ENCODE measurements at regions not wholly inside any gene's neighbourhood (a gene's known extent, or its start where the extent isn't known, plus 50 kb on each side); places are given as distances from the start of the nearest gene placed in this dataset.

DNA sequence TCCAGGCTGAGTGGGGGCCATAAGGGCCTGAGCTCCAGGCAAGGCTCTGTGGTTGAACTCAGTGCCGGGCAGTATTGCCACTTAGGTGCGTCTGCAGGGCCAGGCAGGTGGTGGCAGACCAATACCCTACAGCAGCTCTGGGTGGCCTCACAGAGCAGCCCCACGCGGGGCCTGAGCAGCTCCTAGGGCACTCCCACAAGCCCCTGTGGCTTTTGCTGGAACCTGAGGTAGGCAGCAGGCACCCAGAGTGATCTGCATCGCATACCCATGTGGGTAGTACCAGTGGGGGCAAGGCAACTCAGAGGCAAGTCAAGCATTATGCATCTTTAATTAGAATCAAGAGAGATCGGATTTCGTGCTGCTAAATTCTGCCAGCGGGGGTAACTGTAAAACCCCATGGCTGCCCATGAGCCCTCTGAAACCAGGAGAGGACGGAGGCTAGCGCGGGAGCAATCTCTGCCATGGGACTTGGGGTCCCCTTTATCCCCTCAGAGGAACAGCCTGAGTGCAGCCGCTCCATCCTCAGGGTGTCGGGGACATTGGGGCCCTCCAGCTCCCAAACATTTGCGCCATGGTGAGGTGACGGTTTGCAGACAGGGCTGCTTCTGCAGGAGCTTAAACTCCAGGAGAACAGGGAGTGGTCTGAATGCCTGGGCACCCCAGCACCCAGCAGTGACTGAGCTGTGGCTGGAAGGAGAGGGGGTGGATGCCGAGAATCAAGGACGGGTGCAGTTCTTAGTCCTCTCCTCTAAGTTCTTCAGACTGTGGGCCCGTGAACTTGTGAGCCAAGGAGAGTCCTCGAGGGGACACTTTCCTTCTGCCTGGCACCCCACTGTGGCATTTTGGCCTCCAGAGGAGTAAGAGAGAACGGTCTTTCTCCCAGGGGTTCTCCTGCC, 62.4 kb upstream of the PCSK6 start:
- DNase-seq (ENCODE audit: low spot score), result no peak

DNA sequence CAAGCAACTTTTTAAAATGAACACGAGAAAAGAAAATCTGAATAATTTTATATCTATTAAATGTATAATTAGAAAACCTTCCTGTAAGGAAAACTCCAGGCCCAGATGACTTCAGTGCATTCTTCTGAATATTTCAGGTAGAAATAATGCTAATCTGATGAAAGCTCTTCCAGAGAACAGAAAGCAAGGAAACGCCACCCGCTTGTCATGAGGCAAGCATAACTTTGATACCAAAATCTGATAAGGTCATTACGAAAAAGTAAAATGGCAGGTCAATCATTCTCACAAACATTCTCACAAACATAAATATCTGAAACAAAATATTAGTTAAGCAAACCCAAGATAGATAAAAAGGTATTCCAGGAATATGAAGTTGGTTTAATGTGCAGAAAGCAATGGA, 60.6 kb upstream of the PCSK6 start:
- DNase-seq (ENCODE audit: low spot score), result no peak

DNA sequence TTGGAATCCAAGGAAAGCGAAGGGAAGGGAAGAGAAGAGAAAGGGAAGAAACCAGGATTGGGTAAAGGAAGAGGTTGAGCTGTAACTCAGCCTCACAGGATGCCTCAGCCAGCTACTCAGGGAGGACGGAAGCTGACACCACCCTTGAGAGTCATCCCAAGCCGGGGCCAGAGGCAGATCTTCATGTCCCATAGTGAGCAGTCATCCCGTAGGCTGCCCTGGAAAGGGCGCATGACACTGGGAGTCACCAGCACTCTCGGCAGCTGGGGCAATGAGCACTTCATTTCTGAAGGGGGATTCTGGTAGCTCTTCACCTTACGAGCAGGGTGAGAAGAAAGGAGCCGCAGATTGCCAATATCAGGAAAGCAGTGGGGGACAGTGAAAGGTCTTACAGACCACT, 60.1 kb upstream of the PCSK6 start:
- DNase-seq (ENCODE audit: low spot score), result no peak

DNA sequence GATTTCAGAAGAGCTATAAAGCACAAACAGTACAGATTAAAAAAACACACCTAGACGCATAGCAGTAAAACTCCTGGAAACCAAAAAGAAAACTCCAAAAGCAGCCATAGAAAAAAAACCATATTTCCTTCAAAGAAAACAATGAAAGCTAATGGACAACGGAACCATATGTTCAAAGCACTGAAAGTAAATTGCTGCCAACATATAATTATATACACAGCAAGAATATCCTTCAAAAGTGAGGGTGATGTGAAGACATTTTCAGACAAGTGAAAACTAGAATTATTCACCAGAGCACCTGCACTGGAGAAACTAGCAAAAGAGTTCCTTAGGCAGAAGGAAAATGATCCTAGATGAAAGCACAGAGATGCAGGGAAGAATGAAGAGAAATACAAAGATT, 58.2 kb upstream of the PCSK6 start:
- DNase-seq (ENCODE audit: low spot score), result no peak

DNA sequence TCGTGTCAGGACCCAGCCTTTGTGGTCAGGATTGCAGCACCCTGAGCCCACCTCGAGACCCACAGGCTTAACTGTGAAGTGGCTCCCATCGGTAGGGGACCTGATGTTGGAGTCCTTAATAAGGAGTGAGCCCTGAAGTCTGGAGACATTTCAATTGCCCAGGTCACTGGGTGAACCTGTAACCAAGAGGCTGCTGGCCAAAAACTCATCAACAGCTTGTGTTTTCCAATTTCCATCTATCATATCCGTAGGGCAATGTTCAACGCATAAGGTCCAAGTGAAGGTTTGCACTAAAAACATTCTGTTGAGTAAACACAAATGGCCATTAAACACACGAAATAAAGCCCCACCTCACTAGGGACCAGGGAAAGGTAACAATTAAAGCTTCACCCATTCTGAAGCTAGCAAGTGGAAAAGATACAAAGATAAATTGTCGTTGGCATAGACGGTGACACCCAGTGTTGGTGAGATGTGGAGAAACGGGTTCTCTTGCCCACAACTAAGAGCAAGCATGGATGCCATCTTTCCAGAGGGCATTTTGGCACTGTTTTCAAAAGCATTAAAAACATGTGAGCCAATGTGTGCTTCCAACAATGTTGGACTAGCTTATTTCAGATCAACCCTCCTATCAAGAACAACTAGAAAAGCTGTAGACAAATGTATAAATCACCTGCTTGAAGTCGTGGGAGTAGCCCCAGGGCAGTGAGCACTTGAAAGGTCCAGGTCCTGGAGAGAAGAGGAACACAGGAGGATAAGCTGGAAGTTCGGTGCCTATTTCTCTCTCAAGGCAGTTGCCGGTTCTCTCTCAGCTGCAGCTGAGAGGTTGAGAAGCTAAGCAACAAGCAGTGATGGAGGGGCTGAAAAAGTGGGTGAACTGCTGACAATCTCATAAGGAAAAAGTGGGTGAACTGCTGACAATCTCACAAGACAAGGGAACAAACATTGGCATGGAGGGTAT, 56.3 kb upstream of the PCSK6 start:
- DNase-seq (ENCODE audit: low spot score), result no peak

DNA sequence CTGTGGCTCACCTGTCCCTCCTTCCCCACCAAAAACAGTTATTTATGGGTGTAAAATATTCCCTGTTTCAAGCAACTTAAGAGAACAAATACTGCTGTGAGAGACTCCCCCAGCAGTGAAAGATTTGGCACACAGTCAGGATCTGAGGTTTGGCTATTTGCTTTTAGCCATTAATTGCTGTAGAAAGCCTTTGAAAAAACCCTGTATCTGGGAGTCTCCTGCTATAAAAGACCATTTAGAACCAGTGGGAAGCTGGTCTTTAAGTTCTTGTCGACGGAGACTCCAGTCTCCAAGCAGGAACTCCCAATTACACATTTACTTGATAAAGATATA, 55.1 kb upstream of the PCSK6 start:
- no peak for DNase-seq (ENCODE audit: low spot score)

DNA sequence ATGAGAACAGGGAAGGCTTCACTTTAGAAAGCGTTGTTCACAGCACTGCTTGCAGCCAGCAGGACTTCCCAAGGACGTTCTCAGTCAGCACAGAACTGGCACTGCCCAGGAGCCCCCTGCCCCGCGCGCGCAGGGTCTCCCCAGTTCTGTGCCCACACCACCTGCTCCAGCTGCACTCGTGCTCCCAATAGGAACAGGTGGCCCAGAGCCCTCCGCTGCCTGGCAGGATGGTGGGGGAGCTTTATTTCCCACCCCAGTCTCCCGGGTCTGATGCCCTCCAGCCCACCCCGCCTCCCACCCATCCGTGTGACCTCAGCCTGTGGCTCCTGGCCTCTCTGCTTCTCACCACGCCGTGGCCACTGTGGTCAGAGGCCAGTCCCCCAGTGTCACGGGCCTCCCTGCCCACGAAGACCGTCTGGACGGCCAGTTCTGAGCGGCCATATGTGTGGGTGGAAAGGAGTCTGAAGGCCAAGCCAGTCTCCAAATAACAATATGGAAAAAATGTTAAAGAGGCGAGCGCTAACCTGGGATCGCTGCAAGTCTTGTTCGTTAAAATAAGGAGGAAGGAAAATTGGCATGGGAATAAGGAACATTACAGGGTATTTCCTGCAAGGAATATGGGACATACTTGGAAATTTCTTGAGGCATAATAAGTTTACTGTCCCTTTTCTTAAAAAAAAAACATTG, 54.6 kb upstream of the PCSK6 start:
- no peak for DNase-seq (ENCODE audit: low spot score)

DNA sequence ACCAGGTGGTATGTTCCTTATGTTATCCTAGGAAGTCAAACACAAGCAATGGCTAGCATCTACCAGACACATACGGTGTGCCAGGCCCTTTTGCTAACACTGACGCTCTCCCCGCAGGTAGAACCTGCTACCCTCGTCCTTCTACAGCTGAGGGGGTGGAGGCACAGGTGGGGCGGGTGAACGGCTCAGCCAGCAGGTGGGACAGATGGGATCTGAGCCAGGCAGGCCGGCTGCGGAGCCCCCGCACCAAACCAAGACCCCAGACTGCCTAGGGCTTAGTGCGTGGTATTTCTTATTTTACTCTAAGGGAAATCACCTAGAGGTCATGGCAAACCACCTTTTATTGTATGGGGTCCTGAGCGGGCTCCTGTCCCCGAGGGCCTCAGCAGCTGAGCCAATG, 53.9 kb upstream of the PCSK6 start:
- DNase-seq (ENCODE audit: low spot score), result no peak

DNA sequence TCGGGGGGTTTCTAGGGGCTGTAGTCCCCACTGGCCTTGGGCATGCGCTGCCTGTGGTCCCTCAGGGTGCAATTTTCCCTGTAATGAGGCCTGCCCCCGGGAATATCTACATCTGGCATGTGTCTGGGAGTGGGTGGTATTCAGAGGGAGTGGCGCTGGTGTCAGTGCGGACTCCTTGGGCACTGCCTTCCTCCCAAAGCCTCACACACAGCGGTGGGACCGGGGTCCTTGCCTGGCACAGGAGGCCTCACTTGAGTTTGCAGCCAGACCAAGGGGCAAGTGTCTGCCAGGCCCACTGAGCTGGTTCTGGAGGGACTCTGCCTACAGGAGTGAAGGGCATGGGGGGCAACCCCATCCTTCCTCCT, 53.5 kb upstream of the PCSK6 start:
- no peak for DNase-seq (ENCODE audit: low spot score)

DNA sequence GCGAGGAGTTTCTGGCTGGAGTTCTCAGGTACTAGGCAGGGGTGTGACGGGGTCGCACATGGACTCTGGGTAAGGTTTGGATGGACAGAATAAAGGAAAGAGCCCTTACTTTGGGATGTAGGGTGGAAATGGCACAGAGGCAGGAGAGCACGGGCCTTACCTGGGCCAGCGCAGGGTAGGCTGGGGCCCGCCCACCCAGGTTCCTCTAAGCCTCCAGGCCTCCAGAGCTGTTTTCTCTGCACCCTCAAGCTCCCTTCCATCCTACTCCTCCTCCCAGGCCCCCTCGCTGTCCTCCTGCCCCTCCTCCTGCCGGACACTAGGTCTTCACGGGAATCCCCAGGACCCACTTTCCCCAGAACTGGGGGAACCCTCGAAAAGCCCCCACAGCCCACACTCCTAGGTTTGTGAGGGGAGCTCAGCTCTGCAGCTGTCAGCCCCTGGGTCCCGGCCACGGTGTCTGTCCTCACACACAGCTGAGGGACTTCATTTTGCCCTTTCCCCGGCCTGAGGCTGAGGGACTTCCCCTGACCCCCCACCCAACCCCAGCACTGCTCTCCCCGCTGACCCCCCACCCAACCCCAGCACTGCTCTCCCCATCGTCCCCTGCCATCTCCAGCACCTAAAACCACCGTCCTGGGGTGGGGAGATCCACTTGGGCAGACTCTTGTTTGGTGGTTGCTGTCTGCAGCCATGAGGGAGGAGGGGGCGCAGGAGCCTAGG, 53.0 kb upstream of the PCSK6 start:
- no peak for DNase-seq (ENCODE audit: low spot score)

DNA sequence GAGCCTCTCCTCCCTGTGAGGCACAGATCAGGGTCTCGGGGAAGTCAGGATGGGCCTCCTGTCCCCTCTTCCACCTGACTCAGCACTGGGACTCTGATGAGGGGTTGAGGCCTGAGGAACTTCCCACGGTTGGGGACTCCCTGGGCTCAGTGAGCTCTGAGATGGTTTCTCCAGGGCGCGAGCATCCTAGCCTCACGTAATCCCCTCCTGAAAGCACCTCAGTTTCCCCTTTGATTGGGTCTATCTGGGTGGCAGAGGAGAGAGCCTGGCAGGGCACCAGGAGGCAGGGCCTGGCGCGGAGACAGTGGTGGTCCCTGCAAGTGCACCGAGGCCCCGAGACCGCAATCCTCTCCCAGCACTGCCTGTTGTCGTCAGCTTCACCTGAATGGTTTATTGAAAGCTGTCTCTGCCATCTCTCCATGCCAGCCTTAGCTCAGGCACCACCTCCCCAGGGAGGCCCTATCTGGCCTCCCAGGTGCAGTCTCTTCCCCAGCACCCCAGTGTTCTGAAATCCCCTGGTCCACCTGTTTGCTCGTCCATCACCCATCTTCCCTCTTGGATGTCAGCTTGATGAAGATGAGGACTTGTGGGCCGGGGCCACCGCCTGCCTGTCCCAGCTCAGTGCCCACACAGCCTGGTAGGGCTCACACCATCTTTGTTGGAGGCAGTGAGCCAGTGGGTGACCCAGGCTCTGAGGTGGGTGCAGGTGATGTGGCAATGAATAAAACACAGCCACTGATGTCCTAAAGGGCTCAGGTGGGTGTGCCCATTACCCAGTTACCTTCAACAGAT, 52.2 kb upstream of the PCSK6 start:
- DNase-seq (ENCODE audit: low spot score), result no peak

DNA sequence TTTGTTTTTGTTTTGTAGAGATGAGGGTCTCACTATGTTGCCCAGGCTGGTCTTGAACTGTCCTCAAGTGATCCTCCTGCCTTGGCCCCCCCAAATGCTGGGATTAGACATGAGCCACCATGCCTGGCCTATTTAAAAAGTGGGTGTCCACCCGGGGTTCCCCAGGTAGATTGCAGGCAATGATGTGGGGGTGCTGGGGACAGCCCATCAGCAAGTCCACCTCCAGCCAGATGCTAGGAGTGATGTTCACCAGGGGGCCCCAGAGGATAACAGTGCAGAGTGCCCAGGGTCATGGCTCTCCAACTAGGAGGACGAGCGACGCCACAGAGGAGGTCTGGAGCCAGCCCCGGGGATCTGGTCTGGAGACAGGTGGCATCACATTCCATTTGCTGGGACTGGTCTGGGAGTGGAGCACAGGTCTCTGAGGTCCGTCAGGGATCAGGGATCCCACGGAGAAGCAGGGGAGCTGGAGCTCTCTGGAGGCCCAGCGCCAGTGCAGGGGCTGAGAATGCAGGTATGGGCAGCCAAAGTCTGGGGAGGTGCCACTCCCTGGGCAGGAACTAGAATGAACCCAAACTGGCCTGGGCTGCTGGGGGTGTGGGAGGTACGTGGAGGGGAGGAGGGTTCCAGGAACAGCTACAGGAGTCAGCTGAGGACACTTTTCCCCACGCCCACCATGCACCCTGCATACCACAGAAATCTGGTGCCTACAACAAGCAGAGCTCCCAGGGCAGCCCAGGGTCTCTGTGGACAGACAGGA, 51.2 kb upstream of the PCSK6 start:
- no peak for DNase-seq (ENCODE audit: low spot score)

DNA sequence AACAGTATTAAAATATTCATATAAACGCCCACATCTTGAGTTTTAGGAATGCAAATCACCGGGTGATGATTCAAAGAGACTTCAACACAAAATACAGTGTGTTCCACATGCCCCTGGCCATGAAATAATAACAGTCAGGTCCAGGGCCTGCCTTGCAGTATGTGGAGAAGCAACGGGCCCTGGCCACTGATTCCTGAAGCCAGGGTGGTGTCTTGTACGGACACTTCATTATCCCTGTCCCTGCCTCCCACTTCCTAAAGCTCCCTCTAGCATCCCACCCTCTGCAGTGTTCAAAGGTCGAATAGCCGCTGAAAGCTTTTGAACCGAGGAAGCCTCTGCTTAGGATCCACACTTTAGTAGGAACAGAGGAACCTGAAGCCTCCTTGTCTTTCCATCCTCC, 50.4 kb upstream of the PCSK6 start:
- no peak for DNase-seq (ENCODE audit: low spot score)

DNA sequence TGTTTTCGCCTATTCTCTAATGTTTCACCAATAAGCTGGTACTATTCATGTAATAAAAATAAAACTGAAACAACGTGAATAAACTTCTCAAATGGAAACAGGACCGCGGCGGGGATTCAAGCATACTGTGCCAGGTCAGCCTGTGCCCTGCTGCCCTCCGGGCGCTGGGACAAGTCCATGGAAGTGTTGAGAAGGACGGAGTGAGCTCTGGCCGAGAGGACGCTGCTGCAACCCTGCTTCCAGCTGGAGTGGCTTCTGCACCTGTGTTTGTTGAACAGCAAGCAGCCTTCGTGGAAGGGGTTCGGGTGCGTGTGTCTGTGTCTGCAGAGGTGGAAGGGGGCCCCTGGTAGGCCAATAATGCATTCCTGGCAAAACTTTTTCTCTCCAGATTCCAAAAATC, 50.0 kb upstream of the PCSK6 start:
- DNase-seq (ENCODE audit: low spot score), result no peak
